Prostate gland (tissue), 2 donors: ENCODE measurements at regions not wholly inside any gene's neighbourhood (a gene's known extent, or its start where the extent isn't known, plus 50 kb on each side); places are given as distances from the start of the nearest gene placed in this dataset.

ENCODE experiments used
- CTCF ChIP-seq, 4 experiments: fragments of 200-600 bp in 2 of 4; fragments of 450-650 bp in 2 of 4; sonication (generic) in 2 of 4; IDR thresholded peaks; 1 replicate in 3 of 4; 2 replicates in 1 of 4; pipeline ENCODE4 v1.5.1; 2016 to 2019; ENCODE audit warnings: antibody characterized with exemption in 4 of 4, mild to moderate bottlenecking in 2 of 4, moderate library complexity in 2 of 4
- POLR2A ChIP-seq: fragments of 450-650 bp; IDR thresholded peaks from one replicate; pipeline ENCODE4 v1.6.1; 2016; ENCODE audit warnings: antibody characterized with exemption, mild to moderate bottlenecking
- POLR2AphosphoS5 ChIP-seq: sonication (generic); formaldehyde crosslinking; IDR thresholded peaks from one replicate; pipeline ENCODE4 v1.6.1; 2017; ENCODE audit warnings: antibody characterized with exemption

- TF ChIP-seq POLR2A (no peak), CTCF (IDR thresholded peaks at IDR 0.05) (no peak), POLR2AphosphoS5 (no peak)
Measured at GRCh38 chr6:88428068-88428467, 261.9 kb upstream of the CNR1 start.
